Naive thymus-derived CD8-positive, alpha-beta T cell (primary cell): ENCODE measurements at regions not wholly inside any gene's neighbourhood (a gene's known extent, or its start where the extent isn't known, plus 50 kb on each side); places are given as distances from the start of the nearest gene placed in this dataset.

Source experiments
- ATAC-seq, 2 donors: fragments of 150-1000 bp; cut with Tn5 transposase in 1 of 2; sonication (Bioruptor Pico), chemical (Tn5 transposase) in 1 of 2; 1 replicate in 1 of 2; 2 replicates in 1 of 2; pipeline ENCODE4 v1.10.0; 2021; ENCODE audit warnings: mild to moderate bottlenecking in 2 of 2, moderate library complexity in 2 of 2
- POLR2A ChIA-PET: fragments of 350-600 bp; sonication (Branson Sonifier 250); formaldehyde crosslinking; loops from one replicate; lab custom pipeline; 2021; ENCODE audit warnings: antibody characterized with exemption; lab: Charles Lee
- DNase-seq, 10 donors: peaks; one replicate each; pipeline versions ENCODE4 v3.0.0 to v3.0.0-alpha.2; 2020 to 2022
- H3K27ac Mint-ChIP-seq, 10 donors: one replicate each; pipeline ENCODE4 v1.8.0; 2020 to 2022; ENCODE audit warnings: mild to moderate bottlenecking in 10 of 10, mixed read lengths in 10 of 10, moderate library complexity in 4 of 10, inconsistent platforms in 1 of 10
- H3K27me3 Mint-ChIP-seq, 5 donors: one replicate each; pipeline ENCODE4 v1.8.0; 2021 to 2022; ENCODE audit warnings: mixed read lengths in 5 of 5
- H3K36me3 Mint-ChIP-seq, 3 donors: one replicate each; pipeline ENCODE4 v1.8.0; 2020 to 2022; ENCODE audit warnings: mixed read lengths in 3 of 3, mild to moderate bottlenecking in 2 of 3, inconsistent platforms in 1 of 3
- H3K4me1 Mint-ChIP-seq, 4 donors: one replicate each; pipeline ENCODE4 v1.8.0; 2021 to 2022; ENCODE audit warnings: mixed read lengths in 4 of 4
- H3K4me3 Mint-ChIP-seq, 10 donors: one replicate each; pipeline ENCODE4 v1.8.0; 2020 to 2022; ENCODE audit warnings: mild to moderate bottlenecking in 10 of 10, mixed read lengths in 10 of 10, moderate library complexity in 6 of 10, inconsistent platforms in 1 of 10
- H3K9me3 Mint-ChIP-seq, 9 donors: one replicate each; pipeline ENCODE4 v1.8.0; 2020 to 2022; ENCODE audit warnings: mixed read lengths in 9 of 9, mild to moderate bottlenecking in 3 of 9, inconsistent platforms in 1 of 9, moderate library complexity in 1 of 9

GRCh38 chr3:65037861-65038260 lies 350.1 kb upstream of the ADAMTS9 start:
- no peak overlapping the region for H3K4me3 Mint-ChIP-seq
- DNase-seq (no peak), ATAC-seq (no peak)
- H3K4me1 Mint-ChIP-seq: no peaks in the 10 kb centered on the region
- no peaks in the 10 kb centered on the region for H3K27me3 Mint-ChIP-seq
- peaks cover 0 to 15% (median 4%) of the 10 kb centered on the region in 9 donors for H3K9me3 Mint-ChIP-seq
- POLR2A ChIA-PET: no interaction called here
- no peak overlapping the region for H3K27ac Mint-ChIP-seq
- H3K36me3 Mint-ChIP-seq: no peaks in the 10 kb centered on the region

- POLR2A ChIA-PET: no interaction called here
- ATAC-seq (no peak), DNase-seq (no peak)
- Mint-ChIP-seq H3K4me3 (no peak overlapping the region), H3K4me1 (no peaks in the 10 kb centered on the region), H3K27ac (no peak overlapping the region), H3K9me3 (peaks cover 3 to 14% (median 6%) of the 10 kb centered on the region in 9 donors), H3K36me3 (no peaks in the 10 kb centered on the region), H3K27me3 (no peaks in the 10 kb centered on the region)
Measured at GRCh38 chr3:65035246-65035645, 347.4 kb upstream of the ADAMTS9 start.

- Mint-ChIP-seq H3K9me3 (peaks cover 3 to 22% (median 9%) of the 10 kb centered on the region in 9 donors), H3K4me1 (no peaks in the 10 kb centered on the region), H3K36me3 (peaks cover 0 to 4% (median 0%) of the 10 kb centered on the region in 3 donors), H3K27me3 (no peaks in the 10 kb centered on the region), H3K4me3 (no peak overlapping the region), H3K27ac (no peak overlapping the region)
- ATAC-seq: no peak
- POLR2A ChIA-PET: interaction anchor here (0.7 kb wide), 1 partner anchor 11 kb away, joined by 3 read pairs; no protein-coding TSS in a partner anchor
- DNase-seq: no peak
Measured at GRCh38 chr3:65033576-65033975, 345.8 kb upstream of the ADAMTS9 start.

GRCh38 chr3:65030847-65031463 lies 343.2 kb upstream of the ADAMTS9 start:
- Mint-ChIP-seq H3K4me1 (no peaks in the 10 kb centered on the region), H3K36me3 (peaks cover 0 to 4% (median 0%) of the 10 kb centered on the region in 3 donors), H3K27ac (no peak overlapping the region), H3K4me3 (no peak overlapping the region), H3K9me3 (peaks cover 4 to 24% (median 10%) of the 10 kb centered on the region in 9 donors), H3K27me3 (no peaks in the 10 kb centered on the region)
- DNase-seq (no peak), ATAC-seq (no peak)
- POLR2A ChIA-PET: no interaction called here

- Mint-ChIP-seq H3K9me3 (peaks cover 6 to 27% (median 10%) of the 10 kb centered on the region in 9 donors), H3K4me1 (no peaks in the 10 kb centered on the region), H3K27me3 (no peaks in the 10 kb centered on the region), H3K36me3 (peaks cover 0 to 4% (median 0%) of the 10 kb centered on the region in 3 donors), H3K27ac (no peak overlapping the region), H3K4me3 (no peak overlapping the region)
- DNase-seq (no peak), ATAC-seq (no peak)
- POLR2A ChIA-PET: no interaction called here
Measured at GRCh38 chr3:65030014-65030627, 342.3 kb upstream of the ADAMTS9 start.

- ATAC-seq (no peak), DNase-seq (no peak)
- Mint-ChIP-seq H3K27me3 (no peaks in the 10 kb centered on the region), H3K4me3 (no peak overlapping the region), H3K27ac (no peak overlapping the region), H3K4me1 (no peaks in the 10 kb centered on the region), H3K36me3 (peaks cover 0 to 4% (median 0%) of the 10 kb centered on the region in 3 donors), H3K9me3 (peaks cover 6 to 34% (median 10%) of the 10 kb centered on the region in 9 donors)
- POLR2A ChIA-PET: no interaction called here
Measured at GRCh38 chr3:65029130-65029529, 341.3 kb upstream of the ADAMTS9 start.

GRCh38 chr3:65028024-65028423 lies 340.2 kb upstream of the ADAMTS9 start:
- H3K4me1 Mint-ChIP-seq: no peaks in the 10 kb centered on the region
- ATAC-seq: no peak
- no peak overlapping the region for H3K27ac Mint-ChIP-seq
- DNase-seq: no peak
- peaks cover 6 to 40% (median 10%) of the 10 kb centered on the region in 9 donors for H3K9me3 Mint-ChIP-seq
- H3K4me3 Mint-ChIP-seq: no peak overlapping the region
- H3K27me3 Mint-ChIP-seq: peaks cover 0 to 3% (median 0%) of the 10 kb centered on the region in 5 donors
- H3K36me3 Mint-ChIP-seq: peaks cover 0 to 4% (median 0%) of the 10 kb centered on the region in 3 donors
- POLR2A ChIA-PET: no interaction called here

GRCh38 chr3:65027335-65027734 lies 339.5 kb upstream of the ADAMTS9 start:
- Mint-ChIP-seq H3K9me3 (peaks cover 6 to 40% (median 10%) of the 10 kb centered on the region in 9 donors), H3K27ac (no peak overlapping the region), H3K36me3 (peaks cover 0 to 4% (median 0%) of the 10 kb centered on the region in 3 donors), H3K4me3 (no peak overlapping the region), H3K27me3 (peaks cover 0 to 4% (median 0%) of the 10 kb centered on the region in 5 donors), H3K4me1 (no peaks in the 10 kb centered on the region)
- no peak for ATAC-seq
- POLR2A ChIA-PET: no interaction called here
- no peak for DNase-seq

GRCh38 chr3:65026151-65026550 lies 338.4 kb upstream of the ADAMTS9 start:
- POLR2A ChIA-PET: no interaction called here
- ATAC-seq (no peak), DNase-seq (no peak)
- Mint-ChIP-seq H3K36me3 (peaks cover 0 to 4% (median 0%) of the 10 kb centered on the region in 3 donors), H3K4me1 (no peaks in the 10 kb centered on the region), H3K27ac (no peak overlapping the region), H3K4me3 (no peak overlapping the region), H3K27me3 (peaks cover 0 to 4% (median 0%) of the 10 kb centered on the region in 5 donors), H3K9me3 (peaks cover 6 to 42% (median 10%) of the 10 kb centered on the region in 9 donors)

- Mint-ChIP-seq H3K4me1 (no peaks in the 10 kb centered on the region), H3K4me3 (no peak overlapping the region), H3K9me3 (peaks cover 0 to 28% (median 5%) of the 10 kb centered on the region in 9 donors), H3K27me3 (peaks cover 0 to 4% (median 0%) of the 10 kb centered on the region in 5 donors), H3K27ac (peak overlapping the region in 1 of 10 donors; percentile 14), H3K36me3 (no peaks in the 10 kb centered on the region)
- POLR2A ChIA-PET: no interaction called here
- DNase-seq (no peak), ATAC-seq (no peak)
Measured at GRCh38 chr3:65024148-65024547, 336.3 kb upstream of the ADAMTS9 start.

- no peak overlapping the region for H3K27ac Mint-ChIP-seq
Measured at GRCh38 chr3:65020281-65021160, 332.7 kb upstream of the ADAMTS9 start.

GRCh38 chr3:65019443-65020055 lies 331.7 kb upstream of the ADAMTS9 start:
- H3K27ac Mint-ChIP-seq: no peak overlapping the region

More at GRCh38 chr3:65020281-65021160, 332.7 kb upstream of the ADAMTS9 start:
- Mint-ChIP-seq H3K9me3 (peaks cover 0 to 19% (median 2%) of the 10 kb centered on the region in 9 donors), H3K36me3 (no peaks in the 10 kb centered on the region), H3K27me3 (peaks cover 0 to 4% (median 0%) of the 10 kb centered on the region in 5 donors), H3K4me3 (no peak overlapping the region), H3K4me1 (no peaks in the 10 kb centered on the region)
- ATAC-seq (no peak), DNase-seq (no peak)
- POLR2A ChIA-PET: no interaction called here

More at GRCh38 chr3:65019443-65020055, 331.7 kb upstream of the ADAMTS9 start:
- H3K4me1 Mint-ChIP-seq: no peaks in the 10 kb centered on the region
- H3K36me3 Mint-ChIP-seq: no peaks in the 10 kb centered on the region
- POLR2A ChIA-PET: no interaction called here
- peaks cover 0 to 18% (median 2%) of the 10 kb centered on the region in 9 donors for H3K9me3 Mint-ChIP-seq
- ATAC-seq (no peak), DNase-seq (no peak)
- peaks cover 0 to 4% (median 0%) of the 10 kb centered on the region in 5 donors for H3K27me3 Mint-ChIP-seq
- no peak overlapping the region for H3K4me3 Mint-ChIP-seq
